ENCODE measurements at regions not wholly inside any gene's neighbourhood (a gene's known extent, or its start where the extent isn't known, plus 50 kb on each side); places are given as distances from the start of the nearest gene placed in this dataset.

GRCh38 chr10:120979435-120980278 is 128.5 kb downstream of the WDR11 start:
- peak; percentile 46 for TF ChIP-seq EZH2 (IDR thresholded peaks at IDR 0.05; ENCODE audit: insufficient read depth, low read length)
- no peak for TF ChIP-seq CTCF (IDR thresholded peaks at IDR 0.05; ENCODE audit: insufficient read depth, low read depth, low read length)
- Histone ChIP-seq H3K27me3 (ENCODE audit: insufficient read depth, low read length) (peaks cover 10% of the 10 kb centered on the region), H3K4me3 (ENCODE audit: insufficient read depth, low read depth, low read length) (no peak overlapping the region), H3K9me3 (ENCODE audit: insufficient read depth, low read depth, low read length) (peaks cover 12% of the 10 kb centered on the region), H2AFZ (ENCODE audit: low read depth, low read length) (peak overlapping the region; percentile 41), H3K79me2 (ENCODE audit: insufficient read depth, low read length) (no peaks in the 10 kb centered on the region), H3K9ac (ENCODE audit: low read length) (no peak overlapping the region), H4K20me1 (ENCODE audit: insufficient read depth, low read length) (no peaks in the 10 kb centered on the region), H3K36me3 (ENCODE audit: insufficient read depth, low read length) (no peaks in the 10 kb centered on the region), H3K4me1 (ENCODE audit: insufficient read depth, low read length) (peaks cover 4% of the 10 kb centered on the region), H3K27ac (ENCODE audit: low read depth, low read length) (no peak overlapping the region), H3K4me2 (ENCODE audit: low read length) (peak overlapping the region; percentile 71)
- Mint-ChIP-seq H3K4me3 (ENCODE audit: unreplicated experiment) (peak overlapping the region; percentile 7), H3K9me3 (ENCODE audit: unreplicated experiment) (peaks cover 13% of the 10 kb centered on the region), H3K36me3 (ENCODE audit: low read depth, unreplicated experiment) (peaks cover under 1% of the 10 kb centered on the region), H3K27me3 (ENCODE audit: low read depth, unreplicated experiment) (peaks cover 36% of the 10 kb centered on the region), H3K27ac (ENCODE audit: unreplicated experiment) (no peak overlapping the region), H3K4me1 (ENCODE audit: low read depth, unreplicated experiment) (peaks cover 11% of the 10 kb centered on the region)
- FAIRE-seq (no peak), DNase-seq (ENCODE audit: low read depth) (no peak)

GRCh38 chr10:120980279-120981255 is 129.4 kb downstream of the WDR11 start:
- H3K79me2 ChIP-seq (ENCODE audit: insufficient read depth, low read length), result no peaks in the 10 kb centered on the region
- peaks cover 3% of the 10 kb centered on the region for H3K9me3 ChIP-seq (ENCODE audit: insufficient read depth, low read depth, low read length)
- H3K4me2 ChIP-seq (ENCODE audit: low read length), result no peak overlapping the region
- peaks cover 11% of the 10 kb centered on the region for H3K4me1 Mint-ChIP-seq (ENCODE audit: low read depth, unreplicated experiment)
- no peaks in the 10 kb centered on the region for H3K36me3 ChIP-seq (ENCODE audit: insufficient read depth, low read length)
- peaks cover 10% of the 10 kb centered on the region for H3K27me3 ChIP-seq (ENCODE audit: insufficient read depth, low read length)
- TF ChIP-seq CTCF (IDR thresholded peaks at IDR 0.05; ENCODE audit: insufficient read depth, low read depth, low read length) (no peak), EZH2 (IDR thresholded peaks at IDR 0.05; ENCODE audit: insufficient read depth, low read length) (no peak)
- H3K9ac ChIP-seq (ENCODE audit: low read length), result no peak overlapping the region
- H3K4me3 ChIP-seq (ENCODE audit: insufficient read depth, low read depth, low read length), result no peak overlapping the region
- DNase-seq (ENCODE audit: low read depth) (no peak), FAIRE-seq (no peak)
- H3K4me3 Mint-ChIP-seq (ENCODE audit: unreplicated experiment), result no peak overlapping the region
- no peaks in the 10 kb centered on the region for H4K20me1 ChIP-seq (ENCODE audit: insufficient read depth, low read length)
- H3K9me3 Mint-ChIP-seq (ENCODE audit: unreplicated experiment), result peaks cover 10% of the 10 kb centered on the region
- no peak overlapping the region for H3K27ac ChIP-seq (ENCODE audit: low read depth, low read length)
- peaks cover 33% of the 10 kb centered on the region for H3K27me3 Mint-ChIP-seq (ENCODE audit: low read depth, unreplicated experiment)
- no peak overlapping the region for H3K27ac Mint-ChIP-seq (ENCODE audit: unreplicated experiment)
- H3K4me1 ChIP-seq (ENCODE audit: insufficient read depth, low read length), result peaks cover 4% of the 10 kb centered on the region
- H2AFZ ChIP-seq (ENCODE audit: low read depth, low read length), result no peak overlapping the region
- no peaks in the 10 kb centered on the region for H3K36me3 Mint-ChIP-seq (ENCODE audit: low read depth, unreplicated experiment)

Data from astrocyte (in vitro differentiated cells and primary cell).